HT1080 (cell line): ENCODE measurements at regions not wholly inside any gene's neighbourhood (a gene's known extent, or its start where the extent isn't known, plus 50 kb on each side); places are given as distances from the start of the nearest gene placed in this dataset.
"Not testable (repeated sequence)": the region's sequence is repeated elsewhere in the genome, so short reads cannot be mapped to it uniquely, and the experiment has no call there.

Experiments used
- DNase-seq: peaks from one replicate; pipeline ENCODE4 v3.0.0-alpha.2; 2015; ENCODE audit warnings: low read depth

GRCh38 chr12:92062539-92063493 lies 82.8 kb downstream of the BTG1 start:
- no peak for DNase-seq

DNA sequence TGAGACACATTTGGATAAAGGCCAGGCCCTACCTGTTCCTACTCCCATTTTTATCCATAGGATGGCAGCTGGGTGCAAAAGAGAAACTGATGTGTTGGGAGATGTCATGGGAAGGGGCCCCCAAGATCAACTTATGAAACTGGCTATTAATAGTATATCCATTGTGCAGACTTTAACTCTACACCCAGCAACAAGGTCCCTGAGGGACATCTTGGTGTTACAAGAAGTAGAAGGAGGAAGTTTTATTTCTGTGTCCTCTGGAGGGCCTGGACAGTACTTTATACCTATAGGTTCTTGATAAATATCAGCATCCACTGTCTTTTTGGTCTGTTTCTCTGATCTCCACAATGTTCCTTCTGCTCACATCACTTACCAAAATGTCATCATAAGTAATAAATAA lies 84.6 kb downstream of the BTG1 start:
- no peak for DNase-seq

DNA sequence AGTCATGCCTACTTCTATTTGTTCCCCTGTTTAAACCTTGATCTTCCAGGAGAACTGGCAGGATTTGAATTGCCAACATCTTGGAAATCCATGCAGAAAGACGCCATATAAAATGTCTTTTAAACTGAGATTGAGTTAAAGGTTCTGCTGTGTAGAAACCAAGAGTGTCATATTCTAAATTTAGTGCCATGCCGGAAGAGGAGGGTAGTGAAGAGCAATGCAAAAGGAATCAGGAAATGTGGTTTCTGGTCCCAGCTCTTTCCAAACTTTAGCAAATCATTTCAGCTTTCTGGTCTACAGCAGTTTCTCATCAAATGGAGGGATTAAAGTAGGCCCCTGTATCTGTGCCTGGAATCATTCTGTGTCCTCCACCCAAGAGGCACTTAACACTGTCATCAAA lies 85.7 kb downstream of the BTG1 start:
- peak; percentile 82 for DNase-seq

GRCh38 chr12:92058664-92059063 lies 87.0 kb downstream of the BTG1 start:
- DNase-seq: no peak

DNA sequence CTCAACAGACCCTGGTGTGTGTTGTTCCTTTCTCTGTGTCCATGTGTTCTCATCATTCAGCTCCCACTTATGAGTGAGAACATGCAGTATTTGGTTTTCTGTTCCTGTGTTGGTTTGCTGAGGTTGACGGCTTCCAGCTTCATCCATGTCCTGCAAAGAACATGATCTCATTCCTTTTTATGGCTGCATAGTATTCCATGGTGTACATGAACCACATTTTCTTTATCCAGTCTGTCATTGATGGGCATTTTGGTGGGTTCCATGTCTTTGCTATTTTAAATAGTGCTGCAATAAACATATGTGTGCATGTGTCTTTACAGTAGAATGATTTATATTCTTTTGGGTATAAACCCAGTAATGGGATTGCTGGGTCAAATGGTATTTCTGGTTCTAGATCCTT lies 88.9 kb downstream of the BTG1 start:
- not testable (repeated sequence) for DNase-seq

- DNase-seq: no peak
Observed at GRCh38 chr12:92056290-92056689, 89.4 kb downstream of the BTG1 start.

GRCh38 chr12:92055877-92056276 lies 89.8 kb downstream of the BTG1 start:
- no peak for DNase-seq

DNA sequence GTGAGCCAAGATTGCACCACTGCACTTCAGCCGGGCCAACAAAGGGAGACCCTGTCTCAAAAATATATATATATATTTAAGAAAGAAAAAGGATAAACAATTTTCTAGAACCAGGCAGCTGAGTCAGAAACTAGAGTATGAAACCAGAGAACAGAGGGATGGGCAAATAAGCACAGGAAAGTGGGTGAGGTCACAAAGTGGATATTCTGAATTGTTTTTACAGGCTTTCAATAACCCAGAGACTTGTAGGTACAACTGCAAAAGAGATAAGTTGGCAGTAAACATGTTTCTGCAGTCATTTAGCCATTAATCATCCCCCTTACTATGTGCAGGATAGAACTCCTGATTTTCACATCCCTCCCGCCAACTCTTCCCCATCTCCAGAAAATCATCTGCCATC lies 94.2 kb downstream of the BTG1 start:
- no peak for DNase-seq

GRCh38 chr12:92049403-92049802 lies 96.2 kb downstream of the BTG1 start:
- DNase-seq: no peak

GRCh38 chr12:92047393-92047826 lies 98.2 kb downstream of the BTG1 start:
- DNase-seq: no peak

DNA sequence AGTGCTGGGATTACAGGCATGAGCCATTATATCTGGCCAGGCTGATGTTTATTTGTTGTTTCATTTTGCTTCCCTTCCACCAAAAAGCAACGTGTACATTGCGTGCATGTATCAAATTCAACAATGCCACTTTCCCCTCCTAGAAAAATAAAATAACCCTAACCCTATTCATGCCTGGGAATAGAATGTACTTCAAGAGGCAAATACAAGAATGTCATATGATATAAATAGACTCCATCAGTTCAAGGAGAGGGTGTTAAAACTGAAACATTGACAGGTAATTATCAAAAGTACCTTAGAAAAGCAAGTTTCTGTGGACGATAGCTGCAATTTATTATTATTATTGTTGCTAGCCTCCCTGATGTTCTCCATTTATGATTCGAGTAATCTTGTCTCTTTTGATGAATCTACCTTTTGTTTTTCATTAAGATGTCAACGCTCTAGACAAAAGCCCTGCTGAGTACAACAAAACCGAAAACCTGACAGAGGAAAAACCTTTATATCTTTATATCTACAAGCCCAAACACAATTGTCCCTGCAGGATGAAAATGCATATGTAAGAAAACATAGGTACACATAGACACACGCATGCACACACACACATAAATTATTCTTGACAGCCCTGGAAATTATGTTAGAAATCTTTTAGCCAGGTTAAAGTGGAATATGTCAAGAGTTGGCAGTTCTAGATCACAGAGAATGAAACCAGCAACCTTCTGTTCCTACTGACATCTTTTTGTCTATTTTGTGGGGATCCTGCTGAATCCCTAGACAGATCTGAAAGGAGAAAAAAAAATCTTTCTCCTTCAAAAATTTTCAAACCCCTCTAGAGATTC lies 98.9 kb downstream of the BTG1 start:
- DNase-seq: no peak

- DNase-seq: no peak
Observed at GRCh38 chr12:92045852-92046251, 99.8 kb downstream of the BTG1 start.

DNA sequence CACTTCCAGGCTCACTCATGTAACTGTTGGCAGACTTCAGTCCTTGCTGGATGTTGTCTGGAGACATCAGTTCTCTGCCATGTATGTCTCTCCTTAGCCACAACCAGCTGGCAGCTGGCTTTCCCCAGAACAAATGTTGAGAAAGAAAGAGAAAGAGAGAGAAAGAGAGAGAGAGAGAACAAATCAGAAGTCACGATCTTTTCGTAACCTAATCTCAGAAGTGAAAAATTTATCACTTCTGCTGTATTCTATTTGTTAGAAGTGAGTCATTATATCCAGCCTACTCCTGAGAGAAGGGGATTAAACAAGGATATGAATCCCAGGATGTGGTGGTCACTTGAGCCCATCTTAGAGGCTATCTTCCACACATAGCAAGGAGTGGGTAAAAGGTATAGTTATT lies 101.2 kb downstream of the BTG1 start:
- DNase-seq: peak; percentile 81

- peak; percentile 9 for DNase-seq
Observed at GRCh38 chr12:92042791-92043531, 102.7 kb downstream of the BTG1 start.

GRCh38 chr12:92041742-92042141 lies 103.9 kb downstream of the BTG1 start:
- peak; percentile 82 for DNase-seq

- DNase-seq: no peak
Observed at GRCh38 chr12:92039046-92039445, 106.6 kb downstream of the BTG1 start.

DNA sequence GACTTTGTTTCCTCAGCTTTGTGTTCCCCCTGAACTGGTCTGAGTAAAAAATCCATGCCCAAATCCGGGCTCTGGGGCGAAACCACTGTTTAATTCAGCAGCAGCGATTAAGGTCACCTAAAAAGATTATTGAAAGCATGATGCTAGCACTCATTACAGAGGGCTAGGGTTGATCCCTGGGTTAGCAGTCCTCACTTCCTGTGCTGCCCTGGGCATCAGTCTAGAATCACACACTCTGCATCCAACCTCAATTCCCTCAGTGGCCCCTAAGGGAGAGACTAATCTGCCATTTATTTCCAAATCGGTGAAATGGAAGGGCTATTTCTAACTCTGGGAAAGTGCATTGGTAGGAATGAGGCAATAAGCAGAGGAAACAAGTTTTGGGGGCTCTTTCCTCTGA lies 107.2 kb downstream of the BTG1 start:
- no peak for DNase-seq

DNA sequence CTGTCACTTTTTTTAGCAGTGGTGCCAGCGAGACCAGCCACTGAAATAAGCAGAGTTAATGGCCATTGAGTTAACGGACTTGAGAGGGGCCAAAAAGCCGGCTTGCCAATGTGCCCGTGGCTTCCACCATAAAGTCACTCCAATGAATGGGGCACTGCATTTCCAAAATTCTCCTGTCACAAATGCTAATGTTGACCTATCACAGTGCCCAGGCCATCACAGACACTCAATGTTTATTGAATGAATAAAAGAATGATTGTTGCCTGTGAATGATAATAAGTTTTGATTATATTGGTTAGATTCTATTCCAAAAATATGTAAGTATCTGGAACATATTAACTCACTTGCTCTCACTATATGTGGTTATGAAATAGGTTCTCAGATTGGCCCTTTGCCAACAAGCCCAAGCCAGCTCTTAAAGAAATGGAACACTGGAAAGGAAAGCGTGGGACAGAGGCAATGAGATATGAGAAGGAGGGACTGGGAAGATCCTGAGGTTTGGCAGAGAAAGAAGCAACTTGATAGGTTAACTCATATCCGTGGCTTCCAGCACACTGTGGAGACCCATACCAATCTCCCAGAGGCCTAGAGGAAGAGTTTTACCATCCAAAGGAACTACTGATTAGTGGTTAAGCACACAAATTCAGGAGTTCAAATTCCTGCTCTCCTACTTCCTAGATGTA lies 108.7 kb downstream of the BTG1 start:
- DNase-seq: peak; percentile 13

DNA sequence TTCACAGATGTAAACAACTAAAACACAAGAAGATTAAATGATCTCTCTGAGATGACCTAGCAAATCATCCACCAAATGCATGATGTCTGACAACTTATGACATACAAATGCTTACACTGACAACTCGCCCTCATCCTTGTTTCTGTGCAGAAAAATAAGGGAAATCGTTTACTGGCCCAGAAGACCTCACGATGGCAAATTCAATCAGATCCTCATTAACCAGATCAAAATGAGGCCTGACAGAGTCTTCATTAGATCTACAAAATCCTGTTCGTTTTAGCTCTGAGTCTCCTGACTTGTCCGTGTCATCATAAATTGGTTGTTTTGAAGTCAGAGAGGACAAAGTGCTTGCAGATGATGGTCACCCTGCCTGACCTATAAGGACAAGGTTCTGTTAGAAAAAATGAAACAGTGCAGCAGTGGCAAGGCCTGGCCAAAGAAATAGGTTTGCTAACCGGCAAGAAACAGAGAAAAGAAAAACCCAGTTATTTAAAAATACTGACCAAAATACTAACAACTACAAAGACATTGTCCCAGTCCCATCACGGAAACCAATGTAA lies 109.5 kb downstream of the BTG1 start:
- no peak for DNase-seq

DNA sequence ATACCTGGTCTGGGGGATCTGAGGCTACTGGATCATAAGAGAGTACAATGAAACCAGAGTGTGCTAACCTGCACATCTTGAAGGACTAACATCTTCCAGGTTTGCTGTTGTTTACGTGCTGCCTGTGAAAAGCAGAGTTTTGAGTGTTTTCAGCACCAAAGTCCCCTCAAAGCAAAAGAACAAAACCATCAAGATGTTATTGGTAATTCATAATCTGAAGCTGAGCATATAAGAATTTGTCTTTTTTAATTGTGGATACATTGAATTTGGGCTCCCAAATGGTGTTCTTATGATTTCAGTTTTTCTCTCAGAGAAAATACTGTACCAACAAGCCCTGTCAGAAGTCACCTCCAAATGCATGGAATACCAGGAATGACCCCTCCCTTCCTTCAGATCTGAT lies 110.2 kb downstream of the BTG1 start:
- no peak for DNase-seq
